ENCODE measurements at regions not wholly inside any gene's neighbourhood (a gene's known extent, or its start where the extent isn't known, plus 50 kb on each side); places are given as distances from the start of the nearest gene placed in this dataset.
A peak's percentile ranks its signal among the peaks of the same experiment; 100 is the strongest.
"Not testable (repeated sequence)": the region's sequence is repeated elsewhere in the genome, so short reads cannot be mapped to it uniquely, and the experiment has no call there.

GRCh38 chr12:3378655-3379054 is 112.3 kb upstream of the PRMT8 start:
- no peak for ATAC-seq
- no peak overlapping the region for H3K27ac ChIP-seq
- intact Hi-C loops (cut with DNase I) = no loop called here

GRCh38 chr12:3379079-3379478 is 111.9 kb upstream of the PRMT8 start:
- peaks cover 0 to 3% of the 10 kb centered on the region in 2 donors for H3K27me3 ChIP-seq

More at GRCh38 chr12:3378655-3379054, 112.3 kb upstream of the PRMT8 start:
- Histone ChIP-seq H3K27me3 (peaks cover 0 to 3% of the 10 kb centered on the region in 2 donors), H3K4me1 (no peaks in the 10 kb centered on the region), H3K36me3 (no peaks in the 10 kb centered on the region), H3K9me3 (no peaks in the 10 kb centered on the region), H3K4me3 (no peak overlapping the region)
- no peak for DNase-seq
- no peak for TF ChIP-seq CTCF (IDR thresholded peaks at IDR 0.05)

GRCh38 chr12:3380200-3381043 is 110.6 kb upstream of the PRMT8 start:
- DNase-seq (no peak), ATAC-seq (peak; percentile 54)
- Histone ChIP-seq H3K27me3 (peaks cover 0 to 3% of the 10 kb centered on the region in 2 donors), H3K4me1 (no peaks in the 10 kb centered on the region), H3K27ac (peak overlapping the region in 1 of 2 donors; percentile 9), H3K36me3 (no peaks in the 10 kb centered on the region), H3K9me3 (no peaks in the 10 kb centered on the region), H3K4me3 (no peak overlapping the region)
- intact Hi-C loops (cut with DNase I) = no loop called here
- no peak for TF ChIP-seq CTCF (IDR thresholded peaks at IDR 0.05)

More at GRCh38 chr12:3379079-3379478, 111.9 kb upstream of the PRMT8 start:
- no peak overlapping the region for H3K27ac ChIP-seq
- H3K4me1 ChIP-seq = no peaks in the 10 kb centered on the region
- no peak for TF ChIP-seq CTCF (IDR thresholded peaks at IDR 0.05)
- H3K4me3 ChIP-seq = no peak overlapping the region
- DNase-seq (no peak), ATAC-seq (no peak)
- H3K36me3 ChIP-seq = no peaks in the 10 kb centered on the region
- no peaks in the 10 kb centered on the region for H3K9me3 ChIP-seq
- intact Hi-C loops (cut with DNase I) = no loop called here

GRCh38 chr12:3381059-3382047 is 109.7 kb upstream of the PRMT8 start:
- H3K4me3 ChIP-seq = no peak overlapping the region
- peak overlapping the region in 1 of 2 donors; percentile 9 for H3K27ac ChIP-seq
- intact Hi-C loops (cut with DNase I) = no loop called here
- no peak for TF ChIP-seq CTCF (IDR thresholded peaks at IDR 0.05)
- H3K4me1 ChIP-seq = no peaks in the 10 kb centered on the region
- no peaks in the 10 kb centered on the region for H3K36me3 ChIP-seq
- DNase-seq = peak in 2 of 4 donors; percentile 65 to 85
- H3K9me3 ChIP-seq = no peaks in the 10 kb centered on the region
- H3K27me3 ChIP-seq = peaks cover 0 to 3% of the 10 kb centered on the region in 2 donors
- peak; percentile 76 for ATAC-seq

- DNase-seq (no peak), ATAC-seq (no peak)
- no peaks in the 10 kb centered on the region for H3K9me3 ChIP-seq
- intact Hi-C loops (cut with DNase I) = no loop called here
- H3K27ac ChIP-seq = no peak overlapping the region
- no peaks in the 10 kb centered on the region for H3K27me3 ChIP-seq
- no peaks in the 10 kb centered on the region for H3K4me1 ChIP-seq
- TF ChIP-seq CTCF (IDR thresholded peaks at IDR 0.05) = no peak
- no peaks in the 10 kb centered on the region for H3K36me3 ChIP-seq
- no peak overlapping the region for H3K4me3 ChIP-seq
These were observed 101.0 kb upstream of the PRMT8 start for GRCh38 chr12:3389986-3390385.

GRCh38 chr12:3397596-3397995 is 93.4 kb upstream of the PRMT8 start:
- H3K4me3 ChIP-seq; ATAC-seq; H3K4me1 ChIP-seq; H3K9me3 ChIP-seq; H3K27ac ChIP-seq; intact Hi-C loops (cut with DNase I); DNase-seq; H3K36me3 ChIP-seq: not testable (repeated sequence)
- H3K27me3 ChIP-seq = peaks cover 0 to 19% of the 10 kb centered on the region in 2 donors

All from left lung (tissue), 4 donors.